GM12878 (cell line): ENCODE measurements at regions not wholly inside any gene's neighbourhood (a gene's known extent, or its start where the extent isn't known, plus 50 kb on each side); places are given as distances from the start of the nearest gene placed in this dataset.

Source experiments
- ATF7 ChIP-seq: fragments of 450-650 bp; IDR thresholded peaks from 2 replicates; pipeline ENCODE4 v1.6.1; 2016; ENCODE audit warnings: low read depth, mild to moderate bottlenecking
- BCL11A ChIP-seq: IDR thresholded peaks from 2 replicates; pipeline ENCODE4 v1.6.1; 2011; ENCODE audit warnings: low read depth, low read length
- CHD1 ChIP-seq: IDR thresholded peaks from 2 replicates; pipeline ENCODE4 v1.6.1; 2012; ENCODE audit warnings: low read depth, low read length, improper control_type of control experiment
- DPF2 ChIP-seq: fragments of 450-650 bp; IDR thresholded peaks from 2 replicates; pipeline ENCODE4 v1.6.1; 2017; ENCODE audit warnings: mild to moderate bottlenecking
- HCFC1 ChIP-seq: fragments of 150-350 bp; IDR thresholded peaks from 2 replicates; pipeline ENCODE4 v1.6.1; 2014; ENCODE audit warnings: low read length
- IKZF2 ChIP-seq, 2 experiments: fragments of 450-650 bp; IDR thresholded peaks; 2 replicates each; pipeline ENCODE4 v1.6.1; 2017; ENCODE audit warnings: mild to moderate bottlenecking in 2 of 2, moderate library complexity in 2 of 2
- MTA2 ChIP-seq: fragments of 450-650 bp; IDR thresholded peaks from 2 replicates; pipeline ENCODE4 v1.6.1; 2016; ENCODE audit warnings: low read depth, mild to moderate bottlenecking, moderate library complexity
- PAX8 ChIP-seq: fragments of 450-650 bp; IDR thresholded peaks from 2 replicates; pipeline ENCODE4 v1.6.1; 2017; ENCODE audit warnings: mild to moderate bottlenecking, moderate library complexity
- RAD21 ChIP-seq: IDR thresholded peaks from 2 replicates; pipeline ENCODE4 v1.6.1; 2011; ENCODE audit warnings: mild to moderate bottlenecking, low read depth, low read length, moderate library complexity; ENCODE audit not compliant: insufficient read depth
- RBBP5 ChIP-seq: fragments of 200-600 bp; sonication (generic); conservative IDR thresholded peaks from 2 replicates; pipeline ENCODE4 v1.6.1; 2016
- RUNX3 ChIP-seq: IDR thresholded peaks from 2 replicates; pipeline ENCODE4 v1.6.1; 2012; ENCODE audit warnings: low read length, inconsistent platforms
- SIN3A ChIP-seq: IDR thresholded peaks from 2 replicates; pipeline ENCODE4 v1.6.1; 2012; ENCODE audit warnings: low read depth, low read length, improper control_type of control experiment
- SPI1 ChIP-seq: IDR thresholded peaks from 2 replicates; pipeline ENCODE4 v1.6.1; 2011; ENCODE audit warnings: low read depth, mild to moderate bottlenecking, low read length, moderate library complexity, borderline replicate concordance; ENCODE audit not compliant: insufficient read depth
- TBL1XR1 ChIP-seq: IDR thresholded peaks from 2 replicates; pipeline ENCODE4 v1.6.1; 2012; ENCODE audit warnings: low read depth, low read length, improper control_type of control experiment
- TCF3 ChIP-seq: IDR thresholded peaks from 2 replicates; pipeline ENCODE4 v1.6.1; 2012; ENCODE audit warnings: low read depth, mild to moderate bottlenecking, low read length, borderline replicate concordance; ENCODE audit not compliant: insufficient read depth
- WRNIP1 ChIP-seq: IDR thresholded peaks from 2 replicates; pipeline ENCODE4 v1.6.1; 2011; ENCODE audit warnings: low read depth, low read length, improper control_type of control experiment, borderline replicate concordance
- ZBED1 ChIP-seq: IDR thresholded peaks from 2 replicates; pipeline ENCODE4 v1.6.1; 2016; ENCODE audit warnings: borderline replicate concordance
- ZNF207 ChIP-seq: fragments of 450-650 bp; IDR thresholded peaks from 2 replicates; pipeline ENCODE4 v1.6.1; 2014; ENCODE audit warnings: antibody characterized with exemption, mild to moderate bottlenecking, borderline replicate concordance
- TF ChIP-seq, protein P1 (sequence below): IDR thresholded peaks from 2 replicates; pipeline ENCODE4 v1.6.1; 2012; ENCODE audit warnings: low read length, inconsistent platforms
- TF ChIP-seq, protein P2 (sequence below): fragments of 450-650 bp; IDR thresholded peaks from 2 replicates; pipeline ENCODE4 v1.6.1; 2017; ENCODE audit warnings: borderline replicate concordance
- TF ChIP-seq, protein P3 (sequence below), 3 experiments: IDR thresholded peaks in 2 of 3; conservative IDR thresholded peaks in 1 of 3; 2 replicates each; pipeline ENCODE4 v1.5.1; 2011; ENCODE audit warnings: low read depth in 3 of 3, low read length in 3 of 3, mild to moderate bottlenecking in 3 of 3, control low read depth in 2 of 3, moderate library complexity in 2 of 3, inconsistent platforms in 1 of 3, mixed read lengths in 1 of 3; ENCODE audit not compliant: control insufficient read depth in 2 of 3, insufficient read depth in 1 of 3; ENCODE audit errors: extremely low read depth in 1 of 3
- TF ChIP-seq, protein P4 (sequence below): fragments of 450-650 bp; formaldehyde crosslinking; IDR thresholded peaks from 2 replicates; pipeline ENCODE4 v1.5.0; 2022; ENCODE audit warnings: mild to moderate bottlenecking, missing genetic modification characterization

DNA sequence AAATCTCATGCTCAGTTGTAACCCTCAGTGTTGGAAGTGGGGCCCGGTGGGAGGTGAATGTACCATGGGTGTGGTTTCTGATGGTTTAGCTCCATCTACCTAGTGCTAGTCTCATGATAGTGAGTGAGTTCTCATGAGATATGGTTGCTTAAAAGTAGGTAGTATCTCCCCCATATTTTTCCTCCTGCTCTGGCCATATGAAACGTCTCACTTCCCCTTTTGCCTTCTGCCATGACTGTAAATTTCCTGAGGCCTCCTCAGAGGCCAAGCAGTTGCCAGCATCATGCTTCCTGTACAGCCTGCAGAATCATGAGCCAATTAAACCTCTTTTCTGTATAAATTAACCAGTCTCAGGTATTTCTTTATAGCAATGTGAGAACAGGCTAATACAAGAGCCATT is 62.8 kb upstream of the RNF152 start (continued):
- TF ChIP-seq, protein P1, sequence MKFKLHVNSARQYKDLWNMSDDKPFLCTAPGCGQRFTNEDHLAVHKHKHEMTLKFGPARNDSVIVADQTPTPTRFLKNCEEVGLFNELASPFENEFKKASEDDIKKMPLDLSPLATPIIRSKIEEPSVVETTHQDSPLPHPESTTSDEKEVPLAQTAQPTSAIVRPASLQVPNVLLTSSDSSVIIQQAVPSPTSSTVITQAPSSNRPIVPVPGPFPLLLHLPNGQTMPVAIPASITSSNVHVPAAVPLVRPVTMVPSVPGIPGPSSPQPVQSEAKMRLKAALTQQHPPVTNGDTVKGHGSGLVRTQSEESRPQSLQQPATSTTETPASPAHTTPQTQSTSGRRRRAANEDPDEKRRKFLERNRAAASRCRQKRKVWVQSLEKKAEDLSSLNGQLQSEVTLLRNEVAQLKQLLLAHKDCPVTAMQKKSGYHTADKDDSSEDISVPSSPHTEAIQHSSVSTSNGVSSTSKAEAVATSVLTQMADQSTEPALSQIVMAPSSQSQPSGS: peak; percentile 42; the same call in 1 of the 2 replicates
- TF ChIP-seq DPF2 (0 out of 2 replicates have a peak, but pooled peaks have one; percentile 23), RUNX3 (peak; percentile 43), RAD21 (no peak), IKZF2 (IDR thresholded peaks at IDR 0.05) (peak; percentile 63 to 67), ZBED1 (no peak), TBL1XR1 (no peak), SPI1 (peak; percentile 93), HCFC1 (no peak), SIN3A (no peak), RBBP5 (no peak), PAX8 (no peak), TCF3 (no peak), WRNIP1 (no peak), MTA2 (peak; percentile 39; the same call in 1 of the 2 replicates), ZNF207 (no peak), CHD1 (no peak), ATF7 (no peak), BCL11A (0 out of 2 replicates have a peak, but pooled peaks have one; percentile 19)
- TF ChIP-seq, protein P2, sequence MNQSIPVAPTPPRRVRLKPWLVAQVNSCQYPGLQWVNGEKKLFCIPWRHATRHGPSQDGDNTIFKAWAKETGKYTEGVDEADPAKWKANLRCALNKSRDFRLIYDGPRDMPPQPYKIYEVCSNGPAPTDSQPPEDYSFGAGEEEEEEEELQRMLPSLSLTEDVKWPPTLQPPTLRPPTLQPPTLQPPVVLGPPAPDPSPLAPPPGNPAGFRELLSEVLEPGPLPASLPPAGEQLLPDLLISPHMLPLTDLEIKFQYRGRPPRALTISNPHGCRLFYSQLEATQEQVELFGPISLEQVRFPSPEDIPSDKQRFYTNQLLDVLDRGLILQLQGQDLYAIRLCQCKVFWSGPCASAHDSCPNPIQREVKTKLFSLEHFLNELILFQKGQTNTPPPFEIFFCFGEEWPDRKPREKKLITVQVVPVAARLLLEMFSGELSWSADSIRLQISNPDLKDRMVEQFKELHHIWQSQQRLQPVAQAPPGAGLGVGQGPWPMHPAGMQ: no peak
- TF ChIP-seq, protein P3, sequence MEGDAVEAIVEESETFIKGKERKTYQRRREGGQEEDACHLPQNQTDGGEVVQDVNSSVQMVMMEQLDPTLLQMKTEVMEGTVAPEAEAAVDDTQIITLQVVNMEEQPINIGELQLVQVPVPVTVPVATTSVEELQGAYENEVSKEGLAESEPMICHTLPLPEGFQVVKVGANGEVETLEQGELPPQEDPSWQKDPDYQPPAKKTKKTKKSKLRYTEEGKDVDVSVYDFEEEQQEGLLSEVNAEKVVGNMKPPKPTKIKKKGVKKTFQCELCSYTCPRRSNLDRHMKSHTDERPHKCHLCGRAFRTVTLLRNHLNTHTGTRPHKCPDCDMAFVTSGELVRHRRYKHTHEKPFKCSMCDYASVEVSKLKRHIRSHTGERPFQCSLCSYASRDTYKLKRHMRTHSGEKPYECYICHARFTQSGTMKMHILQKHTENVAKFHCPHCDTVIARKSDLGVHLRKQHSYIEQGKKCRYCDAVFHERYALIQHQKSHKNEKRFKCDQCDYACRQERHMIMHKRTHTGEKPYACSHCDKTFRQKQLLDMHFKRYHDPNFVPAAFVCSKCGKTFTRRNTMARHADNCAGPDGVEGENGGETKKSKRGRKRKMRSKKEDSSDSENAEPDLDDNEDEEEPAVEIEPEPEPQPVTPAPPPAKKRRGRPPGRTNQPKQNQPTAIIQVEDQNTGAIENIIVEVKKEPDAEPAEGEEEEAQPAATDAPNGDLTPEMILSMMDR (IDR thresholded peaks at IDR 0.05 in 2 of 3, conservative IDR thresholded peaks at IDR 0.05 in 1 of 3; ENCODE audit: control insufficient read depth in 2 of 3, extremely low read depth in 1 of 3, insufficient read depth in 1 of 3, low read depth in 3 of 3, low read length in 3 of 3): no peak
- TF ChIP-seq, protein P4, sequence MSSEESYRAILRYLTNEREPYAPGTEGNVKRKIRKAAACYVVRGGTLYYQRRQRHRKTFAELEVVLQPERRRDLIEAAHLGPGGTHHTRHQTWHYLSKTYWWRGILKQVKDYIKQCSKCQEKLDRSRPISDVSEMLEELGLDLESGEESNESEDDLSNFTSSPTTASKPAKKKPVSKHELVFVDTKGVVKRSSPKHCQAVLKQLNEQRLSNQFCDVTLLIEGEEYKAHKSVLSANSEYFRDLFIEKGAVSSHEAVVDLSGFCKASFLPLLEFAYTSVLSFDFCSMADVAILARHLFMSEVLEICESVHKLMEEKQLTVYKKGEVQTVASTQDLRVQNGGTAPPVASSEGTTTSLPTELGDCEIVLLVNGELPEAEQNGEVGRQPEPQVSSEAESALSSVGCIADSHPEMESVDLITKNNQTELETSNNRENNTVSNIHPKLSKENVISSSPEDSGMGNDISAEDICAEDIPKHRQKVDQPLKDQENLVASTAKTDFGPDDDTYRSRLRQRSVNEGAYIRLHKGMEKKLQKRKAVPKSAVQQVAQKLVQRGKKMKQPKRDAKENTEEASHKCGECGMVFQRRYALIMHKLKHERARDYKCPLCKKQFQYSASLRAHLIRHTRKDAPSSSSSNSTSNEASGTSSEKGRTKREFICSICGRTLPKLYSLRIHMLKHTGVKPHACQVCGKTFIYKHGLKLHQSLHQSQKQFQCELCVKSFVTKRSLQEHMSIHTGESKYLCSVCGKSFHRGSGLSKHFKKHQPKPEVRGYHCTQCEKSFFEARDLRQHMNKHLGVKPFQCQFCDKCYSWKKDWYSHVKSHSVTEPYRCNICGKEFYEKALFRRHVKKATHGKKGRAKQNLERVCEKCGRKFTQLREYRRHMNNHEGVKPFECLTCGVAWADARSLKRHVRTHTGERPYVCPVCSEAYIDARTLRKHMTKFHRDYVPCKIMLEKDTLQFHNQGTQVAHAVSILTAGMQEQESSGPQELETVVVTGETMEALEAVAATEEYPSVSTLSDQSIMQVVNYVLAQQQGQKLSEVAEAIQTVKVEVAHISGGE: no peak
- TF ChIP-seq, all 136 proteins: peak for 15
